HEK293 (cell line): ENCODE measurements at regions not wholly inside any gene's neighbourhood (a gene's known extent, or its start where the extent isn't known, plus 50 kb on each side); places are given as distances from the start of the nearest gene placed in this dataset.

Experiments
- CTCF ChIA-PET: fragments of 350-600 bp; formaldehyde crosslinking; extraction: SDS; loops from one replicate; lab custom pipeline; 2021; ENCODE audit warnings: antibody characterized with exemption; lab: Yijun Ruan, JAX
- POLR2A ChIA-PET: fragments of 300-600 bp; formaldehyde crosslinking; extraction: SDS; loops from one replicate; lab custom pipeline; 2020; ENCODE audit warnings: antibody characterized with exemption, inconsistent platforms; lab: Yijun Ruan, JAX
- H3K27ac ChIP-seq: fragments of 200-500 bp; sonication (Bioruptor generic); 2 replicates; pipeline ENCODE4 v1.5.1; 2014; ENCODE audit warnings: low read depth, low read length, control low read depth, inconsistent platforms; ENCODE audit errors: extremely low read depth
- H3K36me3 ChIP-seq, 2 experiments: fragments of 200-500 bp in 1 of 2; sonication (Bioruptor generic) in 1 of 2; 1 replicate in 1 of 2; 2 replicates in 1 of 2; pipeline ENCODE4 v1.5.1; 2014 to 2017; ENCODE audit warnings: inconsistent platforms in 2 of 2, low read length in 2 of 2; ENCODE audit not compliant: control insufficient read depth in 2 of 2, insufficient read depth in 1 of 2
- H3K4me1 ChIP-seq: fragments of 200-500 bp; sonication (Bioruptor generic); 2 replicates; pipeline ENCODE4 v1.5.1; 2014; ENCODE audit warnings: mild to moderate bottlenecking, low read length, inconsistent platforms; ENCODE audit not compliant: control insufficient read depth, insufficient read depth
- H3K4me3 ChIP-seq: 2 replicates; pipeline ENCODE4 v1.5.1; 2011; ENCODE audit warnings: low read depth, mild to moderate bottlenecking, control low read depth, low read length, moderate library complexity
- H3K9me3 ChIP-seq: fragments of 200-500 bp; sonication (Bioruptor generic); 2 replicates; pipeline ENCODE4 v1.5.1; 2014; ENCODE audit warnings: low read depth, low read length, inconsistent platforms; ENCODE audit not compliant: control insufficient read depth, insufficient read depth
- KLF7 ChIP-seq: fragments of 450-650 bp; formaldehyde crosslinking; IDR thresholded peaks from 2 replicates; pipeline ENCODE4 v1.5.1; 2016; ENCODE audit warnings: missing biosample characterization, missing genetic modification characterization, borderline replicate concordance
- SCRT1 ChIP-seq: fragments of 450-650 bp; formaldehyde crosslinking; IDR thresholded peaks from 2 replicates; pipeline ENCODE4 v1.5.1; 2016; ENCODE audit warnings: missing biosample characterization, missing genetic modification characterization, borderline replicate concordance
- TRIM28 ChIP-seq: IDR thresholded peaks from 2 replicates; pipeline ENCODE4 v1.6.1; 2011; ENCODE audit warnings: low read length, control low read depth, borderline replicate concordance
- ZFP37 ChIP-seq: fragments of 450-650 bp; formaldehyde crosslinking; IDR thresholded peaks from 2 replicates; pipeline ENCODE4 v1.5.1; 2016; ENCODE audit warnings: missing biosample characterization, missing genetic modification characterization
- ZFP41 ChIP-seq: fragments of 450-650 bp; formaldehyde crosslinking; IDR thresholded peaks from 2 replicates; pipeline ENCODE4 v1.5.1; 2016; ENCODE audit warnings: missing biosample characterization, missing genetic modification characterization, borderline replicate concordance
- ZFP69B ChIP-seq: fragments of 450-650 bp; formaldehyde crosslinking; IDR thresholded peaks from 2 replicates; pipeline ENCODE4 v1.5.1; 2016; ENCODE audit warnings: missing biosample characterization, missing genetic modification characterization
- ZNF140 ChIP-seq: fragments of 450-650 bp; formaldehyde crosslinking; IDR thresholded peaks from 2 replicates; pipeline ENCODE4 v1.5.1; 2016; ENCODE audit warnings: missing biosample characterization, missing genetic modification characterization
- ZNF16 ChIP-seq: fragments of 450-650 bp; formaldehyde crosslinking; IDR thresholded peaks from 2 replicates; pipeline ENCODE4 v1.5.1; 2016; ENCODE audit warnings: low read depth, missing biosample characterization, missing genetic modification characterization
- ZNF169 ChIP-seq: fragments of 450-650 bp; formaldehyde crosslinking; IDR thresholded peaks from 2 replicates; pipeline ENCODE4 v1.5.1; 2016; ENCODE audit warnings: missing biosample characterization, missing genetic modification characterization
- ZNF184 ChIP-seq: fragments of 450-650 bp; IDR thresholded peaks from 2 replicates; pipeline ENCODE4 v1.5.1; 2018; ENCODE audit warnings: missing biosample characterization, mild to moderate bottlenecking, missing genetic modification characterization
- ZNF239 ChIP-seq: fragments of 450-650 bp; formaldehyde crosslinking; IDR thresholded peaks from 2 replicates; pipeline ENCODE4 v1.5.1; 2016; ENCODE audit warnings: missing biosample characterization, missing genetic modification characterization
- ZNF324 ChIP-seq: fragments of 450-650 bp; formaldehyde crosslinking; IDR thresholded peaks from 2 replicates; pipeline ENCODE4 v1.5.1; 2016; ENCODE audit warnings: missing biosample characterization, missing genetic modification characterization
- ZNF335 ChIP-seq: fragments of 450-650 bp; formaldehyde crosslinking; conservative IDR thresholded peaks from 2 replicates; pipeline ENCODE4 v1.5.1; 2016; ENCODE audit warnings: missing biosample characterization, missing genetic modification characterization
- ZNF426 ChIP-seq: fragments of 450-650 bp; formaldehyde crosslinking; IDR thresholded peaks from 2 replicates; pipeline ENCODE4 v1.5.1; 2017; ENCODE audit warnings: missing biosample characterization, missing genetic modification characterization, mild to moderate bottlenecking, inconsistent platforms, moderate library complexity
- ZNF48 ChIP-seq: fragments of 450-650 bp; formaldehyde crosslinking; IDR thresholded peaks from 2 replicates; pipeline ENCODE4 v1.5.1; 2016; ENCODE audit warnings: missing biosample characterization, missing genetic modification characterization
- ZNF501 ChIP-seq: fragments of 450-650 bp; formaldehyde crosslinking; IDR thresholded peaks from 2 replicates; pipeline ENCODE4 v1.5.1; 2016; ENCODE audit warnings: missing biosample characterization, missing genetic modification characterization
- ZNF544 ChIP-seq: fragments of 450-650 bp; formaldehyde crosslinking; IDR thresholded peaks from 2 replicates; pipeline ENCODE4 v1.5.0; 2017; ENCODE audit warnings: missing biosample characterization, missing genetic modification characterization
- ZNF707 ChIP-seq: fragments of 450-650 bp; formaldehyde crosslinking; IDR thresholded peaks from 2 replicates; pipeline ENCODE4 v1.5.1; 2016; ENCODE audit warnings: missing biosample characterization, missing genetic modification characterization
- ZNF747 ChIP-seq: fragments of 450-650 bp; formaldehyde crosslinking; IDR thresholded peaks from 2 replicates; pipeline ENCODE4 v1.5.1; 2016; ENCODE audit warnings: missing biosample characterization, missing genetic modification characterization
- ZNF837 ChIP-seq: fragments of 450-650 bp; formaldehyde crosslinking; IDR thresholded peaks from 2 replicates; pipeline ENCODE4 v1.5.1; 2016; ENCODE audit warnings: missing biosample characterization, missing genetic modification characterization
- TF ChIP-seq, protein P1 (sequence below): fragments of 450-650 bp; formaldehyde crosslinking; optimal IDR thresholded peaks from 2 replicates; pipeline ENCODE3; 2016; ENCODE audit warnings: missing biosample characterization, mild to moderate bottlenecking, missing genetic modification characterization
- TF ChIP-seq, protein P2 (sequence below): fragments of 450-650 bp; formaldehyde crosslinking; IDR thresholded peaks from 2 replicates; pipeline ENCODE4 v1.5.1; 2016; ENCODE audit warnings: missing biosample characterization, missing genetic modification characterization
- TF ChIP-seq, protein P3 (sequence below): fragments of 450-650 bp; formaldehyde crosslinking; IDR thresholded peaks from 2 replicates; pipeline ENCODE4 v1.5.1; 2016; ENCODE audit warnings: missing biosample characterization, missing genetic modification characterization
- TF ChIP-seq, protein P4 (sequence below): fragments of 450-650 bp; IDR thresholded peaks from 2 replicates; pipeline ENCODE4 v1.5.1; 2018; ENCODE audit warnings: missing biosample characterization, missing genetic modification characterization
- TF ChIP-seq, protein P5 (sequence below): fragments of 450-650 bp; formaldehyde crosslinking; IDR thresholded peaks from 2 replicates; pipeline ENCODE4 v1.5.1; 2016; ENCODE audit warnings: missing biosample characterization, missing genetic modification characterization

DNA sequence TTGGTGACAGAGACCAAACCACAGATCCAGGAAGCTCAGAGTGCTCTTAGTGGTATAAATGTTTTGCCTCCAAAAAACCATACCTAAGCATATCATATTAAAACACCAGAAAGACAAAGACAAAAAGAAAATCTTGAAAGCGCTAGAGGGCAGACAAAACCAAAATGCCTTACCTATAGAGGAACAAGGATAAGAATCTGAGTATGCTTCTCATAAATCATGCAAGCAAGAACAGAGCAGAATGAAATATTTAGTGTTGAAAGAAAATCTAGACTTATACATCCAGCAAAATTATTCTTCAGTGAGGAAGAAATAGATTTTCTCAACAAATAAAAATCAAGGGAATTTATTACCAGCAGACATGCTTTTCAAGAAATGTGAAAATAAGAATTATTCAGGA lies 941.0 kb upstream of the INTU start:
- TF ChIP-seq ZNF426 (tag by site-specific recombination), result no peak
- no peak for TF ChIP-seq ZFP69B
- TF ChIP-seq ZFP37 (tag by site-specific recombination), result no peak
- TF ChIP-seq SCRT1, result no peak
- TF ChIP-seq ZNF48 (tag by site-specific recombination), result no peak
- TF ChIP-seq ZNF837 (tag by site-specific recombination), result no peak
- TF ChIP-seq ZNF335 (tag by site-specific recombination), result no peak
- no peak for TF ChIP-seq ZNF324 (tag by site-specific recombination)
- no peak for TF ChIP-seq ZNF16 (tag by site-specific recombination)
- no peak for TF ChIP-seq ZNF544 (tag by site-specific recombination)
- TF ChIP-seq ZNF707 (tag by site-specific recombination), result no peak
- no peak for TF ChIP-seq ZNF140 (tag by site-specific recombination)
- TF ChIP-seq KLF7 (tag by site-specific recombination), result no peak
- no peak for TF ChIP-seq ZFP41 (tag by site-specific recombination)
- TF ChIP-seq, protein P1, sequence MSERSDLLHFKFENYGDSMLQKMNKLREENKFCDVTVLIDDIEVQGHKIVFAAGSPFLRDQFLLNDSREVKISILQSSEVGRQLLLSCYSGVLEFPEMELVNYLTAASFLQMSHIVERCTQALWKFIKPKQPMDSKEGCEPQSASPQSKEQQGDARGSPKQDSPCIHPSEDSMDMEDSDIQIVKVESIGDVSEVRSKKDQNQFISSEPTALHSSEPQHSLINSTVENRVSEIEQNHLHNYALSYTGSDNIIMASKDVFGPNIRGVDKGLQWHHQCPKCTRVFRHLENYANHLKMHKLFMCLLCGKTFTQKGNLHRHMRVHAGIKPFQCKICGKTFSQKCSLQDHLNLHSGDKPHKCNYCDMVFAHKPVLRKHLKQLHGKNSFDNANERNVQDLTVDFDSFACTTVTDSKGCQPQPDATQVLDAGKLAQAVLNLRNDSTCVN (tag by site-specific recombination), result no peak
- TF ChIP-seq, protein P2, sequence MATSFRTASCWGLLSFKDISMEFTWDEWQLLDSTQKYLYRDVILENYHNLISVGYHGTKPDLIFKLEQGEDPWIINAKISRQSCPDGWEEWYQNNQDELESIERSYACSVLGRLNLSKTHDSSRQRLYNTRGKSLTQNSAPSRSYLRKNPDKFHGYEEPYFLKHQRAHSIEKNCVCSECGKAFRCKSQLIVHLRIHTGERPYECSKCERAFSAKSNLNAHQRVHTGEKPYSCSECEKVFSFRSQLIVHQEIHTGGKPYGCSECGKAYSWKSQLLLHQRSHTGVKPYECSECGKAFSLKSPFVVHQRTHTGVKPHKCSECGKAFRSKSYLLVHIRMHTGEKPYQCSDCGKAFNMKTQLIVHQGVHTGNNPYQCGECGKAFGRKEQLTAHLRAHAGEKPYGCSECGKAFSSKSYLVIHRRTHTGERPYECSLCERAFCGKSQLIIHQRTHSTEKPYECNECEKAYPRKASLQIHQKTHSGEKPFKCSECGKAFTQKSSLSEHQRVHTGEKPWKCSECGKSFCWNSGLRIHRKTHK (tag by site-specific recombination), result no peak
- TF ChIP-seq, protein P3, sequence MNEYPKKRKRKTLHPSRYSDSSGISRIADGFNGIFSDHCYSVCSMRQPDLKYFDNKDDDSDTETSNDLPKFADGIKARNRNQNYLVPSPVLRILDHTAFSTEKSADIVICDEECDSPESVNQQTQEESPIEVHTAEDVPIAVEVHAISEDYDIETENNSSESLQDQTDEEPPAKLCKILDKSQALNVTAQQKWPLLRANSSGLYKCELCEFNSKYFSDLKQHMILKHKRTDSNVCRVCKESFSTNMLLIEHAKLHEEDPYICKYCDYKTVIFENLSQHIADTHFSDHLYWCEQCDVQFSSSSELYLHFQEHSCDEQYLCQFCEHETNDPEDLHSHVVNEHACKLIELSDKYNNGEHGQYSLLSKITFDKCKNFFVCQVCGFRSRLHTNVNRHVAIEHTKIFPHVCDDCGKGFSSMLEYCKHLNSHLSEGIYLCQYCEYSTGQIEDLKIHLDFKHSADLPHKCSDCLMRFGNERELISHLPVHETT, result no peak
- TF ChIP-seq ZNF184 (tag by site-specific recombination), result no peak
- TF ChIP-seq, protein P4, sequence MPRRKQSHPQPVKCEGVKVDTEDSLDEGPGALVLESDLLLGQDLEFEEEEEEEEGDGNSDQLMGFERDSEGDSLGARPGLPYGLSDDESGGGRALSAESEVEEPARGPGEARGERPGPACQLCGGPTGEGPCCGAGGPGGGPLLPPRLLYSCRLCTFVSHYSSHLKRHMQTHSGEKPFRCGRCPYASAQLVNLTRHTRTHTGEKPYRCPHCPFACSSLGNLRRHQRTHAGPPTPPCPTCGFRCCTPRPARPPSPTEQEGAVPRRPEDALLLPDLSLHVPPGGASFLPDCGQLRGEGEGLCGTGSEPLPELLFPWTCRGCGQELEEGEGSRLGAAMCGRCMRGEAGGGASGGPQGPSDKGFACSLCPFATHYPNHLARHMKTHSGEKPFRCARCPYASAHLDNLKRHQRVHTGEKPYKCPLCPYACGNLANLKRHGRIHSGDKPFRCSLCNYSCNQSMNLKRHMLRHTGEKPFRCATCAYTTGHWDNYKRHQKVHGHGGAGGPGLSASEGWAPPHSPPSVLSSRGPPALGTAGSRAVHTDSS, result no peak
- no peak for TF ChIP-seq ZNF239
- ChIA-PET CTCF (no interaction called here), POLR2A (no interaction called here)
- H3K4me1 ChIP-seq, result no peaks in the 10 kb centered on the region
- no peak overlapping the region for H3K27ac ChIP-seq
- no peak overlapping the region for H3K4me3 ChIP-seq
- no peaks in the 10 kb centered on the region for H3K36me3 ChIP-seq
- no peaks in the 10 kb centered on the region for H3K9me3 ChIP-seq

DNA sequence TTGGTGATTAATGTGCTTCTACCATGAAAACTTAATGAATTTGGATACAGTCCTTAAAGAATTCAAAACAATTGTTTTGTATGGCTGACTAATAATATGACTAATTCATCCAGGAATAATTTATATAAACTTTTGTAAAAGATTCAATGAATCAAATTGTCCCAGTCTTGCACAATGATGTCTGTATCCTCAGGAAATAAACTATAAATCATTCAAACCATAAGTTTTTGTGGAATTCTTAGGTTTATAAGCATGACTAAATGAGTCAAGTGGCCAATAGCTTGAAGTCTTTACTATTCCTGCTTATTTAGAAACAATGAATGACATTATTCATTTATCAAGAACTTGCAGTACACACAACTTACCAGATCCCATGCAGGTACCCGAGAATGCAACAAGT lies 935.0 kb upstream of the INTU start:
- no peaks in the 10 kb centered on the region for H3K36me3 ChIP-seq
- H3K27ac ChIP-seq, result no peak overlapping the region
- POLR2A ChIA-PET, result no interaction called here
- H3K4me1 ChIP-seq, result no peaks in the 10 kb centered on the region
- no peak overlapping the region for H3K4me3 ChIP-seq
- CTCF ChIA-PET, result no interaction called here
- TF ChIP-seq ZNF169 (tag by site-specific recombination) (no peak), ZNF707 (tag by site-specific recombination) (no peak), ZNF501 (tag by site-specific recombination) (no peak), TRIM28 (no peak), ZNF747 (tag by site-specific recombination) (no peak)
- TF ChIP-seq, protein P5, sequence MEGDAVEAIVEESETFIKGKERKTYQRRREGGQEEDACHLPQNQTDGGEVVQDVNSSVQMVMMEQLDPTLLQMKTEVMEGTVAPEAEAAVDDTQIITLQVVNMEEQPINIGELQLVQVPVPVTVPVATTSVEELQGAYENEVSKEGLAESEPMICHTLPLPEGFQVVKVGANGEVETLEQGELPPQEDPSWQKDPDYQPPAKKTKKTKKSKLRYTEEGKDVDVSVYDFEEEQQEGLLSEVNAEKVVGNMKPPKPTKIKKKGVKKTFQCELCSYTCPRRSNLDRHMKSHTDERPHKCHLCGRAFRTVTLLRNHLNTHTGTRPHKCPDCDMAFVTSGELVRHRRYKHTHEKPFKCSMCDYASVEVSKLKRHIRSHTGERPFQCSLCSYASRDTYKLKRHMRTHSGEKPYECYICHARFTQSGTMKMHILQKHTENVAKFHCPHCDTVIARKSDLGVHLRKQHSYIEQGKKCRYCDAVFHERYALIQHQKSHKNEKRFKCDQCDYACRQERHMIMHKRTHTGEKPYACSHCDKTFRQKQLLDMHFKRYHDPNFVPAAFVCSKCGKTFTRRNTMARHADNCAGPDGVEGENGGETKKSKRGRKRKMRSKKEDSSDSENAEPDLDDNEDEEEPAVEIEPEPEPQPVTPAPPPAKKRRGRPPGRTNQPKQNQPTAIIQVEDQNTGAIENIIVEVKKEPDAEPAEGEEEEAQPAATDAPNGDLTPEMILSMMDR (tag by site-specific recombination), result no peak
- no peaks in the 10 kb centered on the region for H3K9me3 ChIP-seq
